HT1080 (cell line): ENCODE measurements at regions not wholly inside any gene's neighbourhood (a gene's known extent, or its start where the extent isn't known, plus 50 kb on each side); places are given as distances from the start of the nearest gene placed in this dataset.

ENCODE experiments used
- DNase-seq: peaks from one replicate; pipeline ENCODE4 v3.0.0-alpha.2; 2015; ENCODE audit warnings: low read depth

DNA sequence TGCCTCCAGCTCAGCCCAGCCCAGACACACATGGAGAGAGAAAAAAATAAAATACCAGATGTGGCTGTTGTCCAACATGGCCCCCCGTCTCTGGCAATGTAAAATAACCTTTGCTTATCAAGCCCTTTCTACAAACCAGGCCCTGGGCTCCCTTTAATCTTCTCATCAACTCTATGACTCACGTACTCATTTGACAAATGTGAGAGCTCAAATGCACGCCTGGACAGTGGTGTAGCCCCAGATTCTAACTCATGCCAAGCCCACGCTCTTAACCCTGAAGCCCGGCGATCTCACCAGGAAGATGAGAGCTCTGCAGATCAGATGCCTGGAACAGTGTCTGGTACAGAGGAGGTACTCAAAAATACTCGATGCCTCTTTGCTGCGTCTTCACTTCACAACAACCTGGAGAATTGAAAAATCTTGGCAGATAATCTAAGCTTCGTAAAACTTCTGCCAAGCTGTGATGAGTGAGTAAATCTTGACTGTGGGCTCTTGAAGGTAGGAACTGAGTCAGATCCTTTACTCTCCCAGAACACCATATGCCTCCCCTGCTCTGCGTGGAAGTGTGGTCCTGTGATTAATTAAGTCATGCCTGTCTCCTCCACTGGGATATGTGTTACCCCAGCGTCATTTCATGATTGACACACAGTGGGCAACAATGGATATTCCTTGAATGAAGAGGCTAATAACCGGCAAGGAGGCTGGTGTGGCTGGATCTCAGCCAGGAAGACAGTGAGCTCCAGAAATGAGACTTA, 102.0 kb upstream of the FSTL4 start:
- DNase-seq: peak; percentile 75

DNA sequence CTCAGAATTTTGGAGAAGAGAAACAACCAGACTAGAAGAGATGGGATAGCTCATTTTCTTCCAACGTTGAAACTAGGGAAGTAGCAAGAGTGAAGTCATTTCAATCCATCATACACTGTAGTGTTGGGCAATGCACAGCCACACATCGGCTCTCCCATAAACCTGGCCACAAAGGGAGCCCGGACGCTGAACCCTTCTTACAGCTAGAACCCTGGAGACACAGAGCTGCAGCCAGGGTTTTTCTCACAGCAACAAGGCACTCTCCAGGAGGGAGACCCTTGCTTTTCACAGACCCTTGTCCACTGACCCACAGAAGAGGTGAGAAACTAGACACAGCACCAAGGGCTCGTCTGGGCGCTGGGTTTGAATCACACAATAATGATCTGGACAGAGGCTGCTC, 101.4 kb upstream of the FSTL4 start:
- no peak for DNase-seq

DNA sequence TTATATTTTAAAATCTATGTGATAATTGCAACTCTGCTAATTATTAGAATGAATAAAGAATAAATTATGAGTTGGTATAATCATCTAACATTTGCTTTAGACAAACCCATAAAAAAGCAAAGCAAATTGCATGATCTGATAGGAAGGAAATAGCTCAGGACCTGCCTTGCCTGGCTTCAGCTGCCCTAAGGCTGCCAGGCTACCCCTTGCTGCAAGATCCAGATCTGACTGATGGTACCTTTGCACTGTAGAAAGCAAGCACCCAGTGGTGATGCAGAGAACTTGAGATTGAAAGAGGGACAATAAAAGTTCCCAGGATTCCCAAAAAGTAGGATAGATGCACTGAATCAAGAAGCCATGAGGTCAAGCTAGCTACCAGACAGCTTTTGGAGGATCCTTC, 100.9 kb upstream of the FSTL4 start:
- DNase-seq: no peak

- no peak for DNase-seq
Measured at GRCh38 chr5:133712562-133712961, 100.2 kb upstream of the FSTL4 start.

- no peak for DNase-seq
Measured at GRCh38 chr5:133709209-133709725, 96.9 kb upstream of the FSTL4 start.

DNA sequence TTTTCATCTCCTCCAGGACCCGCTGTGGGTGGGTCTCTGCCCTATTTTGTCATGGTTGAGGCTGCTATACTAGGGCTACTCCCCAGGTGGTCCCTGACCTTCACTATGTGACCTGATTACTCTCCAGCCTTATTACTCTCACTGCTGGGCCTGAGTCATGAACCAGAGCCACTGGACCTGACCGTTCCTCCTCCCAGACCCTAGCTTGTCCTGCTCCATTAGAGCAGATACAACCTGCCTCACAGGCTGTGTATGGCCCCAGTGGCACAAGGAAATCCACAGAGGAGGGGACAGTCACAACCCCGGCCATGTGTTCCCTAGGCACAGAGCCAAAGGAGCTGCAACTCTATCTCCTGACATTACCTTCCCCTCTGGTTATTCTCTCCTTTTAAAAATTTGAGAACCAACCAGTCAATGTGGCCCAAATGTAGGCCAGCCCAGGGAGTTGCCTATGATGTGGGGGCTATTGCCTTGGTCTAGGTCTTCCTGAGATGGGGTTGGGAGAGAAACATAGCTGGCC, 96.0 kb upstream of the FSTL4 start:
- no peak for DNase-seq

- no peak for DNase-seq
Measured at GRCh38 chr5:133707629-133708028, 95.3 kb upstream of the FSTL4 start.

DNA sequence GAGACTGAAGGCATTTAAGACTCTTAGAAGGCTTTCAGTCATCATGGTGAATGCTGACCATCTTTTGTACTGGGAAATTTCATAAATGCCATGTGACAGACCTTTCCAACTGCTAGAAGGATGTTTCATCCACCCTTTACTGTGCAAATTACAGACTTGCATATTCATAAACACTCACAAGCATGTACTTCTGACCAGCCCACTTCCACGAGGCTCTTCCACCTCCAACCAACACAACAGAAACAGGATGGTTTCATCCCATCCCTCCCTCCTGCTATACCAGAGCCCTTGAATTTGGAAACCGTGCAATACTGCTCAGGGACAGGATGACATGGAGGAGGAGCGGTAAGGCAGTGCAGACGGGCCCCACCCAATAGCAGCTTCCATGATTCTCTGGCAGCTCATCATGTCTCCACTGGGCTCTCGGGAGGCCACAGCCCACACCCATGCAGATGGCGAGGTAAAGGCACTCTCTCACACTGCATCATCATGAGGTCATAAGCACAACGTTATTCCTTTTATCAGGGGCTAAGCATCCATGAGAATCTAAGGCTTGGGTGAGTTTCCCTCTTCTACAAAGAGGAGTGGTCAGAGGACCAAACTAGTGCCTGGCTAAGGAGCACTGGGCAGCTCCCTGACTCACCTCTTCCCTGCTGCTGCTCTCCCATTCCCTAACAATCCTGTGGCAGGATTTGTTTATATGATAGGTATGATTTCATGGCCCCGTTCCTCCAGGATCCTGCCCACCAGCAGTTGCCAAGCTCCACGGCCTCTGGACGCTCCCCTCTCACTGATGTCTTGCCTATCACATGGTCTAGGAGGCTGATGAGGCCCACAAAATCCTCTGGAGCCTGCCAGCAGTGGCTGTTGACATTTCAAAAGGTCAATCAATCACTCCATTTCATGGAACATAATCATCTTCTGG, 94.4 kb upstream of the FSTL4 start:
- DNase-seq: peak; percentile 45

DNA sequence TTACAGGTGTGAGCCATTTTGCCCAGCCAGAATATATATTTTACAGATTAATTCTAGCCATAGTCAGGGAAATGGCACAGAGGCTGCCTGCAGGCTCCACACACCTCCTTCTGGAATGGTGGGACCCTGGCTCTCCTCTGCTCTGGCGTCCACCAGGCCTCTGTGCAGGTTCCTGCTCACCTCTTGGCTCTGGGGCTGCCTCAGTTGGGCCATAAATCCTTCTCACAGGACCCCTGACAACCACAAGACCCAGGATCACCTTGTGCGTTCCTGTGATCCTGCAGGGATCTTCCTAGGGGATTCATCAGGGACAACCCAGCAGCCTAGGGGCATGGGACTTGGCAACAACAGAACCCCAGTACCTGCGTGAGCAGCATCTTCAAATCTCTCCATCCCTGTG, 93.0 kb upstream of the FSTL4 start:
- DNase-seq: no peak

DNA sequence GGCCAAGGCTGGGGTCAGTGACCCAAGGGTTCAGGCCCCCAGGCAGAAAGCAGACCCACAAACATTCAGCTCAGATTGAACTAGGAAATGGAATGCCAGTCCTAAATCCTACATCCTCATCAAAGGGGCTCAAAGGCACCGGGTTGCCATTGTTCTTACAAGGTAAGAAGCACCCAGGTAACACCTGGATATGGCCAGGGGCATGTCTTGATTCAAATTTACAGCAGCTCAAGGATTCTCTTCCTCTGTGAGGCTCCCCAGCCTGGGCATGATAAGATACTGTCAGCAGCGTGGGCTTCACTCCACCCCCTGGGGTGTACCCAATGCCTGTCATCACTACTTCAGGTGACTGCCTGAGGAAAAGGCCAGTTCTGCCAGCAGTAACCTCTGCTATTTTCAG, 92.1 kb upstream of the FSTL4 start:
- DNase-seq: no peak

DNA sequence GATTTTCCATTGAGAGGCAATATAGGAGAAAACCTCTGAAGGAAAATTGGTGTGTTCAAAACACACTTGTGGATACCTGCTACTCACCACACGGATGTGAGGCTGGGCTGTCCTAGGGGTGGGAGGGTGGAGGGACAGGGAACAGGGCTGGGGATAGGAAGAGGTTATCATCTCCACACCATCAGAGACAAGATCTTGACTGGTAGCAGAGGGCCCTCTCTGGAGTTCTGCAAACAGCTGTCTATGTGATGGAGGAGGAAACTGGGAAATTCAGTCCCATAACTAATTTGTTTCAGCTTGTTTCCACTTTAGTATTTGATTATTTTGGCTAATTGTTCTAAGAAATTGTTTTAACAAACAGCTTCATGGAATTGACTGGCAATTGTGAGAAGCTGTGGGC, 91.6 kb upstream of the FSTL4 start:
- DNase-seq: no peak

- DNase-seq: no peak
Measured at GRCh38 chr5:133702791-133703770, 90.7 kb upstream of the FSTL4 start.

- DNase-seq: no peak
Measured at GRCh38 chr5:133701871-133702270, 89.5 kb upstream of the FSTL4 start.

DNA sequence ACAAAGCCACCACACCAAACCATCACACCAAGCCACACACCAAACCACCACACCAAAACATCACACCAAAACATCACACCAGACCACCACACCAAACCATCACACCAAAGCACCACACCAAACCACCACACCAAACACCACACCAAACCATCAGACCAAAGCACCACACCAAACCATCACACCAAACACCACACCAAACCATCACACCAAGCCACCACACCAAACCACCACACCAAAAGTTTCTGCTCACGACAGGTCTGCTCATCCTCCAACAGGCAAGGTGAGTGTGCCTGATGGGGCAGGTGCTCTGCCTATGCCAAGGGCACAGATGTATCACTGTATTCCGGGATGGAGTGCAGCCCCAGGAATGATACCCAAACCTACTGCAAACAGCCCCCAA, 87.9 kb upstream of the FSTL4 start:
- no peak for DNase-seq

DNA sequence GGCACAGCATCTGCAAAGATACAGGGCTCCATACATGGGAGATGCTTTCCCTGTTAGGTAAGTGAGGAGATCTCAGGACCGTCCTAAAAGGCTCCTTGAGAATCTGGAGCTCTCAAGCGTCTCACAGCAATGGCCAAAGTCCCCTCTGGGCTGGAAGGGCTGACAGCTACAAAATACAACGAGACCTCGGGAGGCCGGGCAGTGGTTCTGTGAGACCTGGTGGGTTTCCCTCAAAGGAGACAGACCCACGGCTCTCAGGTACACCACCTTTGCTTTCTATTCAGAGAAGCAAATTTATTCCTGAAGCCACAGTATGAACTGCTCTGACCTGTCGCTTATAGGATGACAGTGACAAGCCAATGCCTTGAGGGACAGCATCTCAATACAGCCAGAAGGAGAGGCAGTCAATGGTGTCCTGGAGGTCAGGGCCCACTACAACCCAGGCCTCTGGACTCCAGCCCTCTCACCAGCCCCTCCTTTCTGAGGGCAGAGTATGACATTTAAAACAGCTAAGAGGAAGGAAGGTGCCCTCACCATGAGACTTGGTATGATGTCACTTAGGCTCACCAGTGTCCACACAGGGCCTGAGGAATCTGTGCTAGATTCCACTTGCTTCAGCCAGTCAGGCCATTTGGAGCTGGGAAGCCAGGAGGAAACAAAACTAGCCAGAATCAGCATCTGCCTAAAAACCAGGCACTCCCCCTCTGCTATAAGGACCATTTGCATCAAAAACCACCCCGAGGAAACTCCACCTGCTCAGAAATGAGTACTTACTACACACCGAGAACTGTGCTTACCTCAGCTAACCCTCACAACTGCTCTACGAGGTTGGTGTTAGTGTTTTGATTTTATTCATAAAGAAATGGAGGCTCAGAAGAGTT, 86.5 kb upstream of the FSTL4 start:
- DNase-seq: no peak

- DNase-seq: no peak
Measured at GRCh38 chr5:133698259-133698554, 85.9 kb upstream of the FSTL4 start.

DNA sequence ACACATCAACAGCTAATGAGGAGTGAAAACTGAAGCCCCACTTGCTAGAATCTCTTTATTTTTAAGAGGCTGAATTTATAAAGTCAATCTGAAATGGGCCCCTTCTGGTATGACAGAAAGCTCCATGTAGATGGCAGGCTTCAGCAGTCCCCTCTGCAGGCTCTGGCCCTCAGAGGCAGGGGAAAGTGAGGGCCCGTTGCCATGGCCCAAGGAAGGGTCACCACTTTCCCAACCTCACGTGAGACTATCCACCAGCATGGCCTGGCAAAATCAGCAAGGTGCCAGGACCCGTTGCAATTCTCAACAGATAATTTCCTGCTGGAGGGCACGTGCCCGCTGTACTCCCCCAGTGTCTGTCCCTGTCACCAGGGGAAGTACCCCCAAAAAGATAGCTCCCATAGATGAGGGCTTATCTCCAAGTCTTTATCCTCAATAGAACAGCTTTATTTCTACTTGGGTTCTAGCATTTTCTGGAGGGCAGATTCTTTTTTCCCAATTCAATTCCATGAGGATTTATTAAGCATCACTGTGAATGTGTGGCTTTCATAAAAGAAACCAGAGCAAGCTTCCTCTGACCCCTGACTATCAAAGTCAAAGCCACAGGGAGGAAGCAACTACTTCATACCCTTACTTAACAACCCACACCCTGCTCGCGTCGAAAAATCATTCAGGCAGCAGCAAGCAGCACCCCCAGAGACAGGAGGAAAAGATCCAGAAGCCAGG, 85.4 kb upstream of the FSTL4 start:
- no peak for DNase-seq

DNA sequence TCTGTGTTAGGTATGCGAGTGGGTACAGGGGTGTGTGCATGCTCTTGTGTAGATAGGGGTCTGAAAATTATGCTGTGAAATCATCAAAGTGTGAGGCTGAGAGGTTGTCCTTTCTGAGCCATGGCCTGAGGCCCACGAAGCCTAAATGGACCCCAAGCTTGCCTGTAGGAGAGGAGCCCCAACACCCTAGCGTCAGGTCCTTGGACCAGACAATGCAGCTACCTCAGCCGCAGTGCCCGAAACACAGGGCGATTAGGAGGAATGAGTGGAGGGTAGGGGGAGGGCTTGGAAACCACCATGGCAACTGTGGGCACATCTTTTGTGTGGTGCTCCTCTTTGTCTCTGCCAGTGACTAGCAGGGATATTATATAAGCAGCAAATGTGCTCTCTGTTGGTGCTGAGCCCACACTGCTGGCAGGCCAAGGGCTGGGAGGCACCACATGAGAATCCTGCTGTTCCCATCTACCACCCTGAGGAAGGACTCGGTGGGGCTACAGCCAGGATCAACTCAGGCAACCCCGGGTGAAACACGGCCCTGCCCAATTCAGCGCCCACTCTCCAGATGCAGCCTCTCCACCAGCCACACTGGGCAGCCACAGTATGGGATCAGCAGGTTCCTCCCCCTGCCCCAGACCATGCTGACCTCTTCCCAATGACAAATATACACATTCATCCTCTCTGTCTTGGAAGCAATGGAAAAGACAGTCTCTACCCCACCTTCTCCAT, 84.6 kb upstream of the FSTL4 start:
- DNase-seq: no peak
